Uterus (tissue), 2 donors: ENCODE measurements at regions not wholly inside any gene's neighbourhood (a gene's known extent, or its start where the extent isn't known, plus 50 kb on each side); places are given as distances from the start of the nearest gene placed in this dataset.

Experiments
- CTCF ChIP-seq, 4 experiments: fragments of 200-600 bp in 2 of 4; fragments of 450-650 bp in 2 of 4; sonication (generic) in 2 of 4; IDR thresholded peaks; one replicate each; pipeline ENCODE4 v1.5.1; 2016 to 2019; ENCODE audit warnings: antibody characterized with exemption in 4 of 4, mild to moderate bottlenecking in 2 of 4, moderate library complexity in 1 of 4
- POLR2A ChIP-seq, 2 donors: fragments of 450-650 bp; IDR thresholded peaks; one replicate each; pipeline ENCODE4 v1.6.1; 2016; ENCODE audit warnings: antibody characterized with exemption in 2 of 2, mild to moderate bottlenecking in 1 of 2, moderate library complexity in 1 of 2

- TF ChIP-seq POLR2A (IDR thresholded peaks at IDR 0.05) (no peak), CTCF (IDR thresholded peaks at IDR 0.05) (no peak)
Measured at GRCh38 chr10:29189256-29189655, 99.6 kb upstream of the LYZL1 start.
